ENCODE measurements at regions not wholly inside any gene's neighbourhood (a gene's known extent, or its start where the extent isn't known, plus 50 kb on each side); places are given as distances from the start of the nearest gene placed in this dataset.

DNA sequence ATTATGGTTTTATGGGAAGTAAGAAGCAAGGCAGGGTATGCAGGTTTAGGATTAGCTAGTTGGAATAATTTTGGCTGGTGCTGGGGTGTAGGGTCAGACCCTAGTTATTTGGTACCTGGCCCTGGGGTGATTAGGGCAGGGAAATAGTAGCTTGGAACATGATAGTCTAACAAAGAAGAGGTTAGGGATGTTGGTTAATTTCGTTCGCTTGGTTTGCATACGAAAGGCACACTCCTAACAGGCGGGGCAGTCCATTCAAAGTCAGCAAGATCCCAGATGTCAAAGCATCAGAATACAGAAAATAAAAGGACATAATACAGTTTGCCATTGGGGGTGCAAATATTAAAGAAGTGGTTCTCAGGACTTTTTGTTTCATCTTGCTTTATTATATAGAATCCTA, 55.7 kb upstream of the ITPRID1 start:
- TF ChIP-seq, protein P1, sequence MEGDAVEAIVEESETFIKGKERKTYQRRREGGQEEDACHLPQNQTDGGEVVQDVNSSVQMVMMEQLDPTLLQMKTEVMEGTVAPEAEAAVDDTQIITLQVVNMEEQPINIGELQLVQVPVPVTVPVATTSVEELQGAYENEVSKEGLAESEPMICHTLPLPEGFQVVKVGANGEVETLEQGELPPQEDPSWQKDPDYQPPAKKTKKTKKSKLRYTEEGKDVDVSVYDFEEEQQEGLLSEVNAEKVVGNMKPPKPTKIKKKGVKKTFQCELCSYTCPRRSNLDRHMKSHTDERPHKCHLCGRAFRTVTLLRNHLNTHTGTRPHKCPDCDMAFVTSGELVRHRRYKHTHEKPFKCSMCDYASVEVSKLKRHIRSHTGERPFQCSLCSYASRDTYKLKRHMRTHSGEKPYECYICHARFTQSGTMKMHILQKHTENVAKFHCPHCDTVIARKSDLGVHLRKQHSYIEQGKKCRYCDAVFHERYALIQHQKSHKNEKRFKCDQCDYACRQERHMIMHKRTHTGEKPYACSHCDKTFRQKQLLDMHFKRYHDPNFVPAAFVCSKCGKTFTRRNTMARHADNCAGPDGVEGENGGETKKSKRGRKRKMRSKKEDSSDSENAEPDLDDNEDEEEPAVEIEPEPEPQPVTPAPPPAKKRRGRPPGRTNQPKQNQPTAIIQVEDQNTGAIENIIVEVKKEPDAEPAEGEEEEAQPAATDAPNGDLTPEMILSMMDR (IDR thresholded peaks at IDR 0.05; ENCODE audit: insufficient read depth, low read length, poor library complexity, severe bottlenecking) = no peak
- TF ChIP-seq EZH2phosphoT487 (conservative IDR thresholded peaks at IDR 0.05; ENCODE audit: low read length) = no peak
